H1 (cell line): ENCODE measurements at regions not wholly inside any gene's neighbourhood (a gene's known extent, or its start where the extent isn't known, plus 50 kb on each side); places are given as distances from the start of the nearest gene placed in this dataset.

Experiments
- CTCF ChIA-PET: fragments of 300-600 bp; sonication (Branson Sonifier 250); formaldehyde crosslinking; loops from one replicate; lab custom pipeline; 2021; ENCODE audit not compliant: partially characterized antibody; lab: Charles Lee
- POLR2A ChIA-PET: fragments of 300-600 bp; sonication (Branson Sonifier 250); formaldehyde crosslinking; loops from one replicate; lab custom pipeline; 2021; ENCODE audit warnings: inconsistent platforms; ENCODE audit not compliant: partially characterized antibody; lab: Charles Lee
- DNase-seq, 2 experiments: peaks; one replicate each; pipeline versions ENCODE4 v3.0.0 to v3.0.0-alpha.2; 2010 to 2022; ENCODE audit warnings: low spot score in 2 of 2, low read depth in 1 of 2, mixed read lengths in 1 of 2
- FAIRE-seq: peaks from 2 replicates; lab custom pipeline; 2011; peaks lifted over from hg19 to GRCh38; lab: Jason Lieb, UNC
- H2AFZ ChIP-seq: 2 replicates; pipeline ENCODE4 v1.8.1; 2012; ENCODE audit warnings: low read length, inconsistent platforms
- H2AK5ac ChIP-seq: 2 replicates; pipeline ENCODE4 v1.6.1; 2013; ENCODE audit warnings: low read depth, low read length
- H2BK120ac ChIP-seq: replicated peaks from 2 replicates; pipeline ENCODE3; 2013; ENCODE audit warnings: low read depth, low read length, inconsistent platforms
- H2BK12ac ChIP-seq: 2 replicates; pipeline ENCODE4 v1.6.1; 2013; ENCODE audit warnings: low read depth, low read length
- H2BK15ac ChIP-seq: 2 replicates; pipeline ENCODE4 v1.6.1; 2013; ENCODE audit warnings: low read length
- H2BK20ac ChIP-seq: 2 replicates; pipeline ENCODE4 v1.6.1; 2013; ENCODE audit warnings: low read length
- H2BK5ac ChIP-seq: 2 replicates; pipeline ENCODE4 v1.6.1; 2013; ENCODE audit warnings: low read depth, low read length
- H3K14ac ChIP-seq: 2 replicates; pipeline ENCODE4 v1.6.1; 2013; ENCODE audit warnings: inconsistent platforms; ENCODE audit not compliant: insufficient read length
- H3K18ac ChIP-seq: 2 replicates; pipeline ENCODE4 v1.6.1; 2013; ENCODE audit warnings: low read length; ENCODE audit errors: extremely low read depth
- H3K23ac ChIP-seq: 2 replicates; pipeline ENCODE4 v1.6.1; 2013; ENCODE audit warnings: inconsistent platforms; ENCODE audit not compliant: insufficient read length
- H3K23me2 ChIP-seq: 2 replicates; pipeline ENCODE4 v1.6.1; 2013; ENCODE audit warnings: low read depth, low read length
- H3K27ac ChIP-seq: 2 replicates; pipeline ENCODE4 v1.6.1; 2011; ENCODE audit warnings: low read depth, low read length, inconsistent platforms
- H3K27me3 ChIP-seq, 4 experiments: replicated peaks in 1 of 4; 1 replicate in 1 of 4; 2 replicates in 3 of 4; pipeline versions ENCODE4 v1.6.1 to v1.8.1; 2011 to 2013; ENCODE audit warnings: low read length in 3 of 4, mild to moderate bottlenecking in 3 of 4, inconsistent platforms in 2 of 4, mixed read lengths in 2 of 4, moderate library complexity in 1 of 4; ENCODE audit not compliant: control insufficient read depth in 3 of 4, insufficient read depth in 3 of 4; ENCODE audit errors: extremely low read depth in 1 of 4
- H3K36me3 ChIP-seq, 4 experiments: 2 replicates each; pipeline versions ENCODE4 v1.6.1 to v1.8.1; 2011 to 2013; ENCODE audit warnings: mild to moderate bottlenecking in 4 of 4, low read length in 3 of 4, moderate library complexity in 2 of 4, control low read depth in 1 of 4, inconsistent platforms in 1 of 4; ENCODE audit not compliant: insufficient read depth in 4 of 4, control insufficient read depth in 2 of 4
- H3K4ac ChIP-seq: replicated peaks from 2 replicates; pipeline ENCODE3; 2013; ENCODE audit warnings: low read length, low read depth, mixed read lengths, inconsistent platforms; ENCODE audit not compliant: insufficient read length
- H3K4me1 ChIP-seq, 4 experiments: replicated peaks in 1 of 4; 1 replicate in 1 of 4; 2 replicates in 3 of 4; pipeline versions ENCODE4 v1.6.1 to v1.8.1; 2011 to 2013; ENCODE audit warnings: low read length in 3 of 4, inconsistent platforms in 2 of 4, mixed read lengths in 1 of 4; ENCODE audit not compliant: insufficient read depth in 4 of 4, control insufficient read depth in 3 of 4
- H3K4me2 ChIP-seq, 2 experiments: 2 replicates each; pipeline versions ENCODE4 v1.6.1 to v1.8.1; 2011 to 2013; ENCODE audit warnings: low read depth in 2 of 2, low read length in 2 of 2, control low read depth in 1 of 2, inconsistent platforms in 1 of 2, mild to moderate bottlenecking in 1 of 2; ENCODE audit not compliant: insufficient read depth in 1 of 2
- H3K4me3 ChIP-seq, 4 experiments: fragments of 200-600, 300-600 bp in 1 of 4; sonication (generic), shearing (Covaris generic), sonication (Bioruptor Twin) in 1 of 4; 2 replicates each; pipeline versions ENCODE4 v1.5.1 to v1.8.1; 2011 to 2016; ENCODE audit warnings: low read length in 4 of 4, low read depth in 3 of 4, control low read depth in 2 of 4, inconsistent platforms in 2 of 4, mild to moderate bottlenecking in 2 of 4, mixed read lengths in 1 of 4, moderate library complexity in 1 of 4; ENCODE audit not compliant: insufficient read depth in 2 of 4; ENCODE audit errors: extremely low read depth in 1 of 4
- H3K56ac ChIP-seq: replicated peaks from 2 replicates; pipeline ENCODE3; 2013; ENCODE audit warnings: low read depth, mild to moderate bottlenecking, mixed read lengths, low read length, inconsistent platforms; ENCODE audit not compliant: insufficient read length
- H3K79me1 ChIP-seq: 2 replicates; pipeline ENCODE4 v1.6.1; 2013; ENCODE audit warnings: low read depth, low read length, control low read depth
- H3K79me2 ChIP-seq, 2 experiments: 2 replicates each; pipeline versions ENCODE4 v1.6.1 to v1.8.1; 2012 to 2013; ENCODE audit warnings: low read length in 2 of 2, mild to moderate bottlenecking in 2 of 2, inconsistent platforms in 1 of 2; ENCODE audit not compliant: insufficient read depth in 2 of 2, control insufficient read depth in 1 of 2
- H3K9ac ChIP-seq, 4 experiments: replicated peaks in 1 of 4; 1 replicate in 1 of 4; 2 replicates in 3 of 4; pipeline versions ENCODE4 v1.6.1 to v1.8.1; 2011 to 2013; ENCODE audit warnings: low read depth in 3 of 4, low read length in 3 of 4, control low read depth in 2 of 4, mild to moderate bottlenecking in 2 of 4, moderate library complexity in 2 of 4, inconsistent platforms in 1 of 4; ENCODE audit errors: extremely low read depth in 1 of 4
- H3K9me3 ChIP-seq, 2 experiments: 2 replicates each; pipeline versions ENCODE4 v1.6.1 to v1.8.1; 2012 to 2013; ENCODE audit warnings: mild to moderate bottlenecking in 2 of 2, moderate library complexity in 2 of 2, control low read depth in 1 of 2, inconsistent platforms in 1 of 2, low read depth in 1 of 2, low read length in 1 of 2, mixed read lengths in 1 of 2; ENCODE audit not compliant: insufficient read depth in 2 of 2
- H4K20me1 ChIP-seq, 2 experiments: replicated peaks in 1 of 2; 2 replicates each; pipeline versions ENCODE3 to v1.8.1; 2011 to 2013; ENCODE audit warnings: inconsistent platforms in 2 of 2, low read length in 2 of 2, mild to moderate bottlenecking in 1 of 2; ENCODE audit not compliant: insufficient read depth in 2 of 2, control insufficient read depth in 1 of 2
- H4K5ac ChIP-seq: 2 replicates; pipeline ENCODE4 v1.6.1; 2013; ENCODE audit warnings: low read length, low read depth, mixed read lengths, inconsistent platforms; ENCODE audit not compliant: insufficient read length
- H4K8ac ChIP-seq: 2 replicates; pipeline ENCODE4 v1.8.0; 2013; ENCODE audit warnings: mild to moderate bottlenecking, moderate library complexity, low read length, inconsistent platforms; ENCODE audit not compliant: insufficient read depth; ENCODE audit errors: extremely low read depth
- H4K91ac ChIP-seq: replicated peaks from 2 replicates; pipeline ENCODE3; 2013; ENCODE audit warnings: low read length, mixed read lengths, inconsistent platforms; ENCODE audit not compliant: insufficient read length
- CEBPB ChIP-seq: IDR thresholded peaks from 2 replicates; pipeline ENCODE4 v1.6.1; 2012; ENCODE audit warnings: low read depth, low read length
- RFX5 ChIP-seq: IDR thresholded peaks from 2 replicates; pipeline ENCODE4 v1.6.1; 2011; ENCODE audit warnings: low read depth, low read length, improper control_type of control experiment, borderline replicate concordance
- WGBS, 2 experiments: shearing (Covaris generic) in 1 of 2; methylation state at CpG; one replicate each; pipeline versions ENCODE4 v1.1.6 to v1.1.7; 2013 to 2015; ENCODE audit warnings: low lambda C conversion rate in 2 of 2, mixed read lengths in 2 of 2, inconsistent platforms in 1 of 2, low coverage in 1 of 2, missing lambda C conversion rate in 1 of 2; ENCODE audit not compliant: insufficient replicate concordance in 2 of 2, insufficient coverage in 1 of 2, insufficient read length in 1 of 2; ENCODE audit errors: extremely low coverage in 1 of 2, missing lambda C conversion rate in 1 of 2; 5-methylcytosine and 5-hydroxymethylcytosine counted together

GRCh38 chr2:150675807-150676206 is 188.3 kb upstream of the RND3 start:
- Histone ChIP-seq H3K18ac (no peak overlapping the region), H3K23ac (no peak overlapping the region), H4K20me1 (no peaks in the 10 kb centered on the region), H3K27me3 (no peaks in the 10 kb centered on the region), H2BK12ac (no peak overlapping the region), H2BK120ac (no peak overlapping the region), H3K79me1 (no peaks in the 10 kb centered on the region), H3K4me3 (no peak overlapping the region), H3K9me3 (no peaks in the 10 kb centered on the region), H3K4ac (no peak overlapping the region), H3K9ac (no peak overlapping the region), H2AK5ac (no peak overlapping the region), H2BK5ac (no peak overlapping the region), H2AFZ (no peak overlapping the region), H3K36me3 (no peaks in the 10 kb centered on the region), H2BK20ac (no peak overlapping the region), H3K56ac (no peak overlapping the region), H3K4me2 (no peak overlapping the region), H4K8ac (no peak overlapping the region), H3K4me1 (peaks cover 2 to 9% (median 4%) of the 10 kb centered on the region in 4 experiments; a peak in 4 of 7 replicates), H3K27ac (no peak overlapping the region), H2BK15ac (no peak overlapping the region), H3K23me2 (no peaks in the 10 kb centered on the region), H3K79me2 (no peaks in the 10 kb centered on the region), H3K14ac (no peak overlapping the region), H4K5ac (no peak overlapping the region), H4K91ac (no peak overlapping the region)
- ChIA-PET CTCF (interaction anchor here (1.2 kb wide), 1 partner anchor 9 kb away, joined by 4 read pairs; no protein-coding TSS in a partner anchor), POLR2A (no interaction called here)
- no peak for FAIRE-seq
- no peak for TF ChIP-seq RFX5
- no peak for TF ChIP-seq CEBPB
- WGBS, 2 experiments, result 93% methylated on average over 2 of the region's 2 CpGs; no CpG with 5 or more reads in 1 of the 2 experiments
- no peak for DNase-seq
